ENCODE measurements at regions not wholly inside any gene's neighbourhood (a gene's known extent, or its start where the extent isn't known, plus 50 kb on each side); places are given as distances from the start of the nearest gene placed in this dataset.
"Not testable (repeated sequence)": the region's sequence is repeated elsewhere in the genome, so short reads cannot be mapped to it uniquely, and the experiment has no call there.

GRCh38 chr22:11360632-11361031 is 4167.4 kb upstream of the OR11H1 start:
- H3K4me3 ChIP-seq = no peak overlapping the region
- no peak for DNase-seq (ENCODE audit: extremely low spot score in 2 of 2)
- intact Hi-C loops (cut with DNase I) = no loop called here
- H3K36me3 ChIP-seq = no peaks in the 10 kb centered on the region
- no peaks in the 10 kb centered on the region for H3K4me1 ChIP-seq
- no peak for TF ChIP-seq POLR2AphosphoS5 (IDR thresholded peaks at IDR 0.05; ENCODE audit: insufficient read depth in 1 of 2, low read depth in 1 of 2)
- no peak for TF ChIP-seq CTCF (IDR thresholded peaks at IDR 0.05)
- no peak for TF ChIP-seq POLR2A (IDR thresholded peaks at IDR 0.05)
- H3K27ac ChIP-seq = no peak overlapping the region
- peaks cover 3% of the 10 kb centered on the region for H3K9me3 ChIP-seq
- H3K27me3 ChIP-seq = no peaks in the 10 kb centered on the region

- H3K36me3 ChIP-seq; H3K4me1 ChIP-seq; DNase-seq (ENCODE audit: extremely low spot score in 2 of 2); intact Hi-C loops (cut with DNase I); H3K4me3 ChIP-seq; H3K27ac ChIP-seq; H3K9me3 ChIP-seq; H3K27me3 ChIP-seq: not testable (repeated sequence)
Observed at GRCh38 chr22:11361496-11361895, 4166.5 kb upstream of the OR11H1 start.

- DNase-seq (ENCODE audit: extremely low spot score in 2 of 2); H3K4me1 ChIP-seq; H3K36me3 ChIP-seq; H3K27ac ChIP-seq; H3K4me3 ChIP-seq; H3K9me3 ChIP-seq; intact Hi-C loops (cut with DNase I); H3K27me3 ChIP-seq: not testable (repeated sequence)
Observed at GRCh38 chr22:11369612-11370307, 4158.2 kb upstream of the OR11H1 start.

GRCh38 chr22:11370311-11370710 is 4157.7 kb upstream of the OR11H1 start:
- DNase-seq (ENCODE audit: extremely low spot score in 2 of 2); intact Hi-C loops (cut with DNase I); H3K27me3 ChIP-seq; H3K4me1 ChIP-seq; H3K4me3 ChIP-seq; H3K9me3 ChIP-seq; H3K36me3 ChIP-seq; H3K27ac ChIP-seq: not testable (repeated sequence)

Measured in vagina (tissue), 2 donors.